ENCODE measurements at regions not wholly inside any gene's neighbourhood (a gene's known extent, or its start where the extent isn't known, plus 50 kb on each side); places are given as distances from the start of the nearest gene placed in this dataset.
A peak's percentile ranks its signal among the peaks of the same experiment; 100 is the strongest.

- Histone ChIP-seq H3K9me3 (replicated peaks) (no peaks in the 10 kb centered on the region), H3K27me3 (no peaks in the 10 kb centered on the region), H3K36me3 (no peaks in the 10 kb centered on the region), H3K4me1 (no peaks in the 10 kb centered on the region), H3K27ac (no peak overlapping the region), H3K4me3 (no peak overlapping the region)
- DNase-seq: no peak
Observed at GRCh38 chr2:167501618-167502017, 613.3 kb downstream of the XIRP2 start.

- peaks cover 3% of the 10 kb centered on the region; the same call in 1 of the 2 replicates for H3K4me1 ChIP-seq
- no peaks in the 10 kb centered on the region for H3K36me3 ChIP-seq
- no peak overlapping the region for H3K27ac ChIP-seq
- H3K9me3 ChIP-seq (replicated peaks): no peaks in the 10 kb centered on the region
- no peak for DNase-seq
- no peak overlapping the region for H3K4me3 ChIP-seq
- H3K27me3 ChIP-seq: no peaks in the 10 kb centered on the region
Observed at GRCh38 chr2:167493862-167494261, 605.6 kb downstream of the XIRP2 start.

GRCh38 chr2:167492486-167492885 is 604.2 kb downstream of the XIRP2 start:
- no peaks in the 10 kb centered on the region for H3K27me3 ChIP-seq
- no peaks in the 10 kb centered on the region for H3K9me3 ChIP-seq (replicated peaks)
- no peaks in the 10 kb centered on the region for H3K36me3 ChIP-seq
- H3K4me1 ChIP-seq: peaks cover 12% of the 10 kb centered on the region
- H3K27ac ChIP-seq: no peak overlapping the region
- DNase-seq: no peak
- H3K4me3 ChIP-seq: no peak overlapping the region

GRCh38 chr2:167491788-167492187 is 603.5 kb downstream of the XIRP2 start:
- Histone ChIP-seq H3K4me1 (peaks cover 19% of the 10 kb centered on the region), H3K9me3 (replicated peaks) (no peaks in the 10 kb centered on the region), H3K27ac (no peak overlapping the region), H3K27me3 (no peaks in the 10 kb centered on the region), H3K36me3 (no peaks in the 10 kb centered on the region), H3K4me3 (no peak overlapping the region)
- no peak for DNase-seq

GRCh38 chr2:167490455-167490854 is 602.2 kb downstream of the XIRP2 start:
- Histone ChIP-seq H3K36me3 (no peaks in the 10 kb centered on the region), H3K4me1 (peaks cover 21% of the 10 kb centered on the region), H3K4me3 (no peak overlapping the region), H3K9me3 (replicated peaks) (no peaks in the 10 kb centered on the region), H3K27me3 (no peaks in the 10 kb centered on the region), H3K27ac (no peak overlapping the region)
- no peak for DNase-seq

- peaks cover 21% of the 10 kb centered on the region for H3K4me1 ChIP-seq
- no peak overlapping the region for H3K27ac ChIP-seq
- H3K27me3 ChIP-seq: no peaks in the 10 kb centered on the region
- no peaks in the 10 kb centered on the region for H3K36me3 ChIP-seq
- no peak overlapping the region for H3K4me3 ChIP-seq
- DNase-seq: no peak
- H3K9me3 ChIP-seq (replicated peaks): no peaks in the 10 kb centered on the region
Observed at GRCh38 chr2:167489325-167489724, 601.0 kb downstream of the XIRP2 start.

GRCh38 chr2:167487728-167488127 is 599.4 kb downstream of the XIRP2 start:
- DNase-seq: peak; percentile 84 to 94
- Histone ChIP-seq H3K36me3 (no peaks in the 10 kb centered on the region), H3K4me3 (no peak overlapping the region), H3K4me1 (peaks cover 21% of the 10 kb centered on the region), H3K27ac (peak overlapping the region; percentile 40), H3K27me3 (no peaks in the 10 kb centered on the region), H3K9me3 (replicated peaks) (no peaks in the 10 kb centered on the region)

- no peak overlapping the region for H3K4me3 ChIP-seq
- H3K36me3 ChIP-seq: no peaks in the 10 kb centered on the region
- H3K27ac ChIP-seq: no peak overlapping the region
- no peaks in the 10 kb centered on the region for H3K27me3 ChIP-seq
- peaks cover 35% of the 10 kb centered on the region for H3K4me1 ChIP-seq
- DNase-seq: no peak
- H3K9me3 ChIP-seq (replicated peaks): no peaks in the 10 kb centered on the region
Observed at GRCh38 chr2:167484875-167485274, 596.6 kb downstream of the XIRP2 start.

GRCh38 chr2:167480986-167481309 is 592.7 kb downstream of the XIRP2 start:
- H3K9me3 ChIP-seq (replicated peaks): no peaks in the 10 kb centered on the region
- H3K4me1 ChIP-seq: peaks cover 14% of the 10 kb centered on the region
- no peak overlapping the region for H3K4me3 ChIP-seq
- DNase-seq: no peak
- H3K27ac ChIP-seq: no peak overlapping the region
- H3K27me3 ChIP-seq: no peaks in the 10 kb centered on the region
- no peaks in the 10 kb centered on the region for H3K36me3 ChIP-seq

- Histone ChIP-seq H3K4me1 (peaks cover 14% of the 10 kb centered on the region), H3K4me3 (no peak overlapping the region), H3K27ac (no peak overlapping the region), H3K9me3 (replicated peaks) (no peaks in the 10 kb centered on the region), H3K27me3 (no peaks in the 10 kb centered on the region), H3K36me3 (no peaks in the 10 kb centered on the region)
- no peak for DNase-seq
Observed at GRCh38 chr2:167480232-167480985, 592.1 kb downstream of the XIRP2 start.

- H3K4me3 ChIP-seq: no peak overlapping the region
- DNase-seq: no peak
- H3K27ac ChIP-seq: no peak overlapping the region
Observed at GRCh38 chr2:167478196-167478595, 589.9 kb downstream of the XIRP2 start.

GRCh38 chr2:167475791-167476190 is 587.5 kb downstream of the XIRP2 start:
- no peak overlapping the region for H3K4me3 ChIP-seq
- no peaks in the 10 kb centered on the region for H3K27me3 ChIP-seq
- no peaks in the 10 kb centered on the region for H3K36me3 ChIP-seq
- DNase-seq: no peak
- no peak overlapping the region for H3K27ac ChIP-seq
- H3K9me3 ChIP-seq (replicated peaks): no peaks in the 10 kb centered on the region
- peaks cover 2% of the 10 kb centered on the region; the same call in 1 of the 2 replicates for H3K4me1 ChIP-seq

More at GRCh38 chr2:167478196-167478595, 589.9 kb downstream of the XIRP2 start:
- Histone ChIP-seq H3K4me1 (peaks cover 14% of the 10 kb centered on the region), H3K36me3 (no peaks in the 10 kb centered on the region), H3K27me3 (no peaks in the 10 kb centered on the region), H3K9me3 (replicated peaks) (no peaks in the 10 kb centered on the region)

- Histone ChIP-seq H3K4me1 (no peaks in the 10 kb centered on the region), H3K27ac (no peak overlapping the region), H3K9me3 (replicated peaks) (no peaks in the 10 kb centered on the region), H3K27me3 (no peaks in the 10 kb centered on the region), H3K36me3 (no peaks in the 10 kb centered on the region), H3K4me3 (no peak overlapping the region)
- peak; percentile 28 to 58 for DNase-seq
Observed at GRCh38 chr2:167471734-167472133, 583.5 kb downstream of the XIRP2 start.

- H3K4me3 ChIP-seq: no peak overlapping the region
- H3K36me3 ChIP-seq: no peaks in the 10 kb centered on the region
- no peaks in the 10 kb centered on the region for H3K27me3 ChIP-seq
- H3K4me1 ChIP-seq: no peaks in the 10 kb centered on the region
- H3K9me3 ChIP-seq (replicated peaks): no peaks in the 10 kb centered on the region
- no peak overlapping the region for H3K27ac ChIP-seq
- DNase-seq: no peak
Observed at GRCh38 chr2:167471332-167471731, 583.1 kb downstream of the XIRP2 start.

GRCh38 chr2:167462379-167462778 is 574.1 kb downstream of the XIRP2 start:
- no peak for DNase-seq
- Histone ChIP-seq H3K4me1 (no peaks in the 10 kb centered on the region), H3K27ac (no peak overlapping the region), H3K36me3 (no peaks in the 10 kb centered on the region), H3K4me3 (no peak overlapping the region), H3K27me3 (no peaks in the 10 kb centered on the region), H3K9me3 (replicated peaks) (peaks cover 8% of the 10 kb centered on the region)

GRCh38 chr2:167454036-167454435 is 565.8 kb downstream of the XIRP2 start:
- DNase-seq: no peak
- Histone ChIP-seq H3K4me3 (no peak overlapping the region), H3K36me3 (no peaks in the 10 kb centered on the region), H3K9me3 (replicated peaks) (peaks cover 14% of the 10 kb centered on the region), H3K27me3 (no peaks in the 10 kb centered on the region), H3K4me1 (no peaks in the 10 kb centered on the region), H3K27ac (no peak overlapping the region)

Data from SJCRH30 (cell line).